Occipital lobe (tissue), 1 donor: ENCODE measurements at regions not wholly inside any gene's neighbourhood (a gene's known extent, or its start where the extent isn't known, plus 50 kb on each side); places are given as distances from the start of the nearest gene placed in this dataset.
"Not testable (repeated sequence)": the region's sequence is repeated elsewhere in the genome, so short reads cannot be mapped to it uniquely, and the experiment has no call there.

ENCODE experiments used
- DNase-seq: peaks from one replicate; lab custom pipeline; 2025; lab: John Stamatoyannopoulos, UW

- DNase-seq, result no peak
These were observed 149.7 kb downstream of the CTTN start for GRCh38 chr11:70547821-70548670.

GRCh38 chr11:70548976-70549375 is 150.6 kb downstream of the CTTN start:
- no peak for DNase-seq

GRCh38 chr11:70549386-70549785 is 151.1 kb downstream of the CTTN start:
- DNase-seq, result no peak

- no peak for DNase-seq
These were observed 151.5 kb downstream of the CTTN start for GRCh38 chr11:70549796-70550195.

- no peak for DNase-seq
These were observed 152.3 kb downstream of the CTTN start for GRCh38 chr11:70550456-70551195.

- no peak for DNase-seq
These were observed 153.2 kb downstream of the CTTN start for GRCh38 chr11:70551351-70552166.

- DNase-seq, result no peak
These were observed 154.1 kb downstream of the CTTN start for GRCh38 chr11:70552167-70553150.

- no peak for DNase-seq
These were observed 156.7 kb downstream of the CTTN start for GRCh38 chr11:70555078-70555477.

GRCh38 chr11:70556884-70557741 is 158.8 kb downstream of the CTTN start:
- DNase-seq, result no peak

- DNase-seq, result no peak
These were observed 159.6 kb downstream of the CTTN start for GRCh38 chr11:70557742-70558485.

- no peak for DNase-seq
These were observed 160.4 kb downstream of the CTTN start for GRCh38 chr11:70558681-70559080.

- no peak for DNase-seq
These were observed 161.2 kb downstream of the CTTN start for GRCh38 chr11:70559516-70559915.

GRCh38 chr11:70560621-70561020 is 162.3 kb downstream of the CTTN start:
- not testable (repeated sequence) for DNase-seq

GRCh38 chr11:70566768-70567530 is 168.6 kb downstream of the CTTN start:
- DNase-seq, result no peak

- no peak for DNase-seq
These were observed 169.3 kb downstream of the CTTN start for GRCh38 chr11:70567680-70568034.

GRCh38 chr11:70568035-70568813 is 169.9 kb downstream of the CTTN start:
- no peak for DNase-seq

GRCh38 chr11:70568814-70569617 is 170.7 kb downstream of the CTTN start:
- no peak for DNase-seq
